Astrocyte (in vitro differentiated cells and primary cell): ENCODE measurements at regions not wholly inside any gene's neighbourhood (a gene's known extent, or its start where the extent isn't known, plus 50 kb on each side); places are given as distances from the start of the nearest gene placed in this dataset.

ENCODE experiments used
- DNase-seq: peaks from one replicate; pipeline ENCODE4 v3.0.0-alpha.2; 2010; ENCODE audit warnings: low read depth
- FAIRE-seq: peaks from 2 replicates; lab custom pipeline; 2011; peaks lifted over from hg19 to GRCh38; lab: Jason Lieb, UNC
- H2AFZ ChIP-seq: 2 replicates; pipeline ENCODE4 v1.6.0; 2012; ENCODE audit warnings: low read depth, low read length, inconsistent platforms
- H3K27ac ChIP-seq: 2 replicates; pipeline ENCODE4 v1.5.1; 2011; ENCODE audit warnings: low read depth, low read length, inconsistent platforms
- H3K27me3 ChIP-seq: 2 replicates; pipeline ENCODE4 v1.6.0; 2011; ENCODE audit warnings: low read length, inconsistent platforms; ENCODE audit not compliant: insufficient read depth
- H3K36me3 ChIP-seq: 2 replicates; pipeline ENCODE4 v1.5.1; 2011; ENCODE audit warnings: low read length, inconsistent platforms; ENCODE audit not compliant: insufficient read depth
- H3K4me1 ChIP-seq: 2 replicates; pipeline ENCODE4 v1.5.1; 2011; ENCODE audit warnings: low read length, inconsistent platforms; ENCODE audit not compliant: insufficient read depth
- H3K4me2 ChIP-seq: 2 replicates; pipeline ENCODE4 v1.6.0; 2012; ENCODE audit warnings: low read length, inconsistent platforms
- H3K4me3 ChIP-seq: 2 replicates; pipeline ENCODE4 v1.5.1; 2011; ENCODE audit warnings: low read depth, mild to moderate bottlenecking, low read length, inconsistent platforms; ENCODE audit not compliant: insufficient read depth
- H3K79me2 ChIP-seq: 2 replicates; pipeline ENCODE4 v1.6.0; 2012; ENCODE audit warnings: mild to moderate bottlenecking, low read length, inconsistent platforms; ENCODE audit not compliant: insufficient read depth
- H3K9ac ChIP-seq: 2 replicates; pipeline ENCODE4 v1.6.0; 2012; ENCODE audit warnings: mild to moderate bottlenecking, low read length, inconsistent platforms
- H3K9me3 ChIP-seq: 2 replicates; pipeline ENCODE4 v1.5.1; 2012; ENCODE audit warnings: low read depth, mild to moderate bottlenecking, low read length, inconsistent platforms; ENCODE audit not compliant: insufficient read depth
- H4K20me1 ChIP-seq: 2 replicates; pipeline ENCODE4 v1.6.0; 2012; ENCODE audit warnings: low read length, inconsistent platforms; ENCODE audit not compliant: insufficient read depth
- H3K27ac Mint-ChIP-seq: one replicate; pipeline ENCODE4 v1.8.0; 2021; ENCODE audit warnings: mild to moderate bottlenecking, mixed read lengths; ENCODE audit not compliant: unreplicated experiment
- H3K27me3 Mint-ChIP-seq: one replicate; pipeline ENCODE4 v1.8.0; 2021; ENCODE audit warnings: low read depth, mixed read lengths; ENCODE audit not compliant: unreplicated experiment
- H3K36me3 Mint-ChIP-seq: one replicate; pipeline ENCODE4 v1.8.0; 2021; ENCODE audit warnings: low read depth, mixed read lengths; ENCODE audit not compliant: unreplicated experiment
- H3K4me1 Mint-ChIP-seq: one replicate; pipeline ENCODE4 v1.8.0; 2021; ENCODE audit warnings: low read depth, mixed read lengths; ENCODE audit not compliant: unreplicated experiment
- H3K4me3 Mint-ChIP-seq: one replicate; pipeline ENCODE4 v1.8.0; 2021; ENCODE audit warnings: mild to moderate bottlenecking, moderate library complexity, mixed read lengths; ENCODE audit not compliant: unreplicated experiment
- H3K9me3 Mint-ChIP-seq: one replicate; pipeline ENCODE4 v1.8.0; 2021; ENCODE audit warnings: mild to moderate bottlenecking, mixed read lengths; ENCODE audit not compliant: unreplicated experiment
- EZH2 ChIP-seq: IDR thresholded peaks from 2 replicates; pipeline ENCODE4 v1.6.1; 2012; ENCODE audit warnings: mild to moderate bottlenecking, low read length, inconsistent platforms; ENCODE audit not compliant: insufficient read depth
- TF ChIP-seq, protein P1 (sequence below): IDR thresholded peaks from 2 replicates; pipeline ENCODE4 v1.5.1; 2011; ENCODE audit warnings: low read depth, mild to moderate bottlenecking, inconsistent platforms, low read length, moderate library complexity; ENCODE audit not compliant: insufficient read depth

DNA sequence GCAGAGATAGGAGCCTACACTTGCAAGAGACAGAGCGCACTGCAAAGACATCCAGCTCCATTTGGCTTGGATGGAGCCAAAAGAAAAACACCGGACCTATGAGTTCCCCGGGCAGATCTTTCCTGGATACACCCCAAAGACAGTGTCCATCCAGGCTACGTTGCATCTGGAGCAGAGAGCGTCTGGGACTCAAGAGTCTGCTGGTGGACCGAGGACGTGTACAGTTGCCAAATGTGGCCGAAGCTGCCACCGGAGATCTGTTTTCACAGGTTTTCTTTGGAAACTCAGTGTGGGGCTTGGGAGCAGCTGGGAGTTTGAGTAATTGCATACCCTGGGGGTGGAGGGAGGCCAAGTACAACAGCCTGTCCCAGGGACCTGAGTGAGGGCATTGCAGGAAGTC lies 192.3 kb upstream of the OSR1 start:
- H3K9ac ChIP-seq: no peak overlapping the region
- no peak overlapping the region for H2AFZ ChIP-seq
- H3K4me1 ChIP-seq: no peaks in the 10 kb centered on the region
- H3K27ac ChIP-seq: no peak overlapping the region
- peaks cover 3% of the 10 kb centered on the region for H3K27me3 ChIP-seq
- FAIRE-seq (no peak), DNase-seq (no peak)
- no peaks in the 10 kb centered on the region for H3K79me2 ChIP-seq
- H3K27ac Mint-ChIP-seq: no peak overlapping the region
- peaks cover 3% of the 10 kb centered on the region for H3K9me3 Mint-ChIP-seq
- peaks cover 25% of the 10 kb centered on the region for H3K27me3 Mint-ChIP-seq
- H4K20me1 ChIP-seq: no peaks in the 10 kb centered on the region
- H3K4me3 ChIP-seq: no peak overlapping the region
- peaks cover 2% of the 10 kb centered on the region for H3K36me3 Mint-ChIP-seq
- H3K4me1 Mint-ChIP-seq: no peaks in the 10 kb centered on the region
- no peak overlapping the region for H3K4me3 Mint-ChIP-seq
- no peak overlapping the region for H3K4me2 ChIP-seq
- no peaks in the 10 kb centered on the region for H3K9me3 ChIP-seq
- H3K36me3 ChIP-seq: no peaks in the 10 kb centered on the region
- TF ChIP-seq EZH2: no peak
- TF ChIP-seq, protein P1, sequence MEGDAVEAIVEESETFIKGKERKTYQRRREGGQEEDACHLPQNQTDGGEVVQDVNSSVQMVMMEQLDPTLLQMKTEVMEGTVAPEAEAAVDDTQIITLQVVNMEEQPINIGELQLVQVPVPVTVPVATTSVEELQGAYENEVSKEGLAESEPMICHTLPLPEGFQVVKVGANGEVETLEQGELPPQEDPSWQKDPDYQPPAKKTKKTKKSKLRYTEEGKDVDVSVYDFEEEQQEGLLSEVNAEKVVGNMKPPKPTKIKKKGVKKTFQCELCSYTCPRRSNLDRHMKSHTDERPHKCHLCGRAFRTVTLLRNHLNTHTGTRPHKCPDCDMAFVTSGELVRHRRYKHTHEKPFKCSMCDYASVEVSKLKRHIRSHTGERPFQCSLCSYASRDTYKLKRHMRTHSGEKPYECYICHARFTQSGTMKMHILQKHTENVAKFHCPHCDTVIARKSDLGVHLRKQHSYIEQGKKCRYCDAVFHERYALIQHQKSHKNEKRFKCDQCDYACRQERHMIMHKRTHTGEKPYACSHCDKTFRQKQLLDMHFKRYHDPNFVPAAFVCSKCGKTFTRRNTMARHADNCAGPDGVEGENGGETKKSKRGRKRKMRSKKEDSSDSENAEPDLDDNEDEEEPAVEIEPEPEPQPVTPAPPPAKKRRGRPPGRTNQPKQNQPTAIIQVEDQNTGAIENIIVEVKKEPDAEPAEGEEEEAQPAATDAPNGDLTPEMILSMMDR: no peak

DNA sequence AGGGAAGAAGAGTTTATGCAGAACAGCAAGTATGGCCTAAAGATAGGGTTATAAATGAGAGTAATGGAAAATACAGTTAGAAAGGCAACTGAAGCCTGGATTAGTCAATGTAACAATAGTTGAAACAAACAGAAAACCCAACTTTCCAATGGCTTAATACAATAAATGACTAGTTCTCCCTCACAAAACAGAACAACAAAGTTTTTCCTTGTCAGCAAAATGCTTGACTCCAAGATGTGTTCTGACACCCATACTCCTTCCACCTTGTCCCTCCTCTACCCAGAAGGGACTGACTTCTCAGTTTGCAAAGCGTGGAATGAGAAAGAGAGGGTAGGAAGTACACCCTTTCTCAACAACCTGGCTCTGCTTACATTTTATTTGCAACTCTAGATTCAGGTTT lies 191.4 kb upstream of the OSR1 start:
- no peak for TF ChIP-seq EZH2
- TF ChIP-seq, protein P1: no peak
- Mint-ChIP-seq H3K9me3 (peaks cover 3% of the 10 kb centered on the region), H3K36me3 (peaks cover 2% of the 10 kb centered on the region), H3K4me1 (no peaks in the 10 kb centered on the region), H3K27me3 (peaks cover 25% of the 10 kb centered on the region), H3K27ac (no peak overlapping the region), H3K4me3 (no peak overlapping the region)
- no peak overlapping the region for H3K9ac ChIP-seq
- no peak overlapping the region for H3K4me3 ChIP-seq
- no peaks in the 10 kb centered on the region for H3K4me1 ChIP-seq
- no peaks in the 10 kb centered on the region for H3K36me3 ChIP-seq
- H3K4me2 ChIP-seq: no peak overlapping the region
- H3K27ac ChIP-seq: no peak overlapping the region
- DNase-seq (no peak), FAIRE-seq (no peak)
- no peaks in the 10 kb centered on the region for H3K9me3 ChIP-seq
- H3K27me3 ChIP-seq: peaks cover 3% of the 10 kb centered on the region
- no peak overlapping the region for H2AFZ ChIP-seq
- no peaks in the 10 kb centered on the region for H4K20me1 ChIP-seq
- no peaks in the 10 kb centered on the region for H3K79me2 ChIP-seq

DNA sequence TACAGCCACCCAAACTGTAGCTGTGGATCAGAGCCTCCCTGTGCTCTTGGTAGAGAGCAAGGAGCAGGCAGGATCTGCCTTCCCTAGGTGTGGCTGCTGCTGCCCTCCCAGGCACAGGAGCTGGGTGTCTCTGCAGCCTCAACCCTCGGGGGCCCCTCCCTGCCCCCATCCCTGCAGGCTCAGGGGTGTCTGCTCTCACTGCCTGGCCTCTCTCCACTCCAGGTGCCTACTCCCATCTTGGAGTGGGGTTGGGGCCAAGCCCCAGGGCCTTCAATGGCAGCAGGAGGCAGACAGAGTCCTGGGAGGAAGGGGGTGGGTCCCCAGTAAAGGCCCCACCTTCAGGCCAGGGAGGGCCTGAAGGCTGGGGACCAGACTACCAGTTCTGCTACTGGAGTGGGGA lies 189.7 kb upstream of the OSR1 start:
- Histone ChIP-seq H3K36me3 (no peaks in the 10 kb centered on the region), H3K4me1 (no peaks in the 10 kb centered on the region), H3K9me3 (no peaks in the 10 kb centered on the region), H3K4me3 (no peak overlapping the region), H3K79me2 (no peaks in the 10 kb centered on the region), H3K4me2 (no peak overlapping the region), H3K9ac (no peak overlapping the region), H3K27me3 (no peaks in the 10 kb centered on the region), H4K20me1 (no peaks in the 10 kb centered on the region), H2AFZ (no peak overlapping the region), H3K27ac (no peak overlapping the region)
- Mint-ChIP-seq H3K36me3 (peaks cover 2% of the 10 kb centered on the region), H3K4me1 (no peaks in the 10 kb centered on the region), H3K27ac (no peak overlapping the region), H3K9me3 (peaks cover 3% of the 10 kb centered on the region), H3K4me3 (no peak overlapping the region), H3K27me3 (peaks cover 24% of the 10 kb centered on the region)
- FAIRE-seq (no peak), DNase-seq (no peak)
- TF ChIP-seq EZH2: no peak
- TF ChIP-seq, protein P1: no peak
